HG03066 (cell line): ENCODE measurements at regions not wholly inside any gene's neighbourhood (a gene's known extent, or its start where the extent isn't known, plus 50 kb on each side); places are given as distances from the start of the nearest gene placed in this dataset.

Experiments used
- ATAC-seq: cut with Tn5 transposase; IDR thresholded peaks from one replicate; pipeline ENCODE4 v1.9.1; 2021; ENCODE audit warnings: low read depth; ENCODE audit not compliant: unreplicated experiment

- peak; percentile 97 for ATAC-seq
Observed at GRCh38 chr3:117278424-117279190, 569.0 kb downstream of the TUSC7 start.

GRCh38 chr3:117281371-117281770 lies 571.8 kb downstream of the TUSC7 start:
- no peak for ATAC-seq

GRCh38 chr3:117282566-117282965 lies 573.0 kb downstream of the TUSC7 start:
- ATAC-seq, result no peak

GRCh38 chr3:117285737-117286136 lies 576.2 kb downstream of the TUSC7 start:
- no peak for ATAC-seq

- no peak for ATAC-seq
Observed at GRCh38 chr3:117286488-117286887, 576.9 kb downstream of the TUSC7 start.

- ATAC-seq, result no peak
Observed at GRCh38 chr3:117287602-117288001, 578.0 kb downstream of the TUSC7 start.

- ATAC-seq, result no peak
Observed at GRCh38 chr3:117291476-117291875, 581.9 kb downstream of the TUSC7 start.

- ATAC-seq, result no peak
Observed at GRCh38 chr3:117297065-117297464, 587.5 kb downstream of the TUSC7 start.

- ATAC-seq, result no peak
Observed at GRCh38 chr3:117297541-117297940, 588.0 kb downstream of the TUSC7 start.

- ATAC-seq, result no peak
Observed at GRCh38 chr3:117298273-117298672, 588.7 kb downstream of the TUSC7 start.

GRCh38 chr3:117302428-117302827 lies 592.8 kb downstream of the TUSC7 start:
- no peak for ATAC-seq

- ATAC-seq, result no peak
Observed at GRCh38 chr3:117303443-117303842, 593.9 kb downstream of the TUSC7 start.

- ATAC-seq, result no peak
Observed at GRCh38 chr3:117304681-117305080, 595.1 kb downstream of the TUSC7 start.

- ATAC-seq, result no peak
Observed at GRCh38 chr3:117305681-117306080, 596.1 kb downstream of the TUSC7 start.

GRCh38 chr3:117306299-117306698 lies 596.7 kb downstream of the TUSC7 start:
- no peak for ATAC-seq

- ATAC-seq, result no peak
Observed at GRCh38 chr3:117308353-117308752, 598.8 kb downstream of the TUSC7 start.

- ATAC-seq, result no peak
Observed at GRCh38 chr3:117308756-117309155, 599.2 kb downstream of the TUSC7 start.

GRCh38 chr3:117310536-117310935 lies 601.0 kb downstream of the TUSC7 start:
- no peak for ATAC-seq

- ATAC-seq, result no peak
Observed at GRCh38 chr3:117314441-117315150, 605.0 kb downstream of the TUSC7 start.

- no peak for ATAC-seq
Observed at GRCh38 chr3:117322866-117323265, 613.3 kb downstream of the TUSC7 start.

- no peak for ATAC-seq
Observed at GRCh38 chr3:117346901-117347300, 637.3 kb downstream of the TUSC7 start.

GRCh38 chr3:117348884-117349283 lies 639.3 kb downstream of the TUSC7 start:
- no peak for ATAC-seq
